BLaER1 (cell line): ENCODE measurements at regions not wholly inside any gene's neighbourhood (a gene's known extent, or its start where the extent isn't known, plus 50 kb on each side); places are given as distances from the start of the nearest gene placed in this dataset.

Experiments
- H3K27ac ChIP-seq: shearing (Covaris generic); formaldehyde crosslinking; 2 replicates; pipeline ENCODE4 v1.8.1; 2022
- H3K27me3 ChIP-seq: shearing (Covaris generic); formaldehyde crosslinking; 2 replicates; pipeline ENCODE4 v1.8.1; 2022
- H3K36me3 ChIP-seq: shearing (Covaris generic); formaldehyde crosslinking; 2 replicates; pipeline ENCODE4 v1.8.1; 2022
- H3K4me1 ChIP-seq: shearing (Covaris generic); formaldehyde crosslinking; 2 replicates; pipeline ENCODE4 v1.8.1; 2022
- H3K4me2 ChIP-seq: shearing (Covaris generic); formaldehyde crosslinking; 2 replicates; pipeline ENCODE4 v1.8.1; 2022
- H3K4me3 ChIP-seq: shearing (Covaris generic); formaldehyde crosslinking; 2 replicates; pipeline ENCODE4 v1.8.1; 2022
- H3K9ac ChIP-seq: shearing (Covaris generic); formaldehyde crosslinking; 2 replicates; pipeline ENCODE4 v1.8.1; 2022
- H3K9me3 ChIP-seq: shearing (Covaris generic); formaldehyde crosslinking; 2 replicates; pipeline ENCODE4 v1.8.1; 2022
- H4K20me1 ChIP-seq: shearing (Covaris generic); formaldehyde crosslinking; 2 replicates; pipeline ENCODE4 v1.8.1; 2022
- Cebpa-rat ChIP-seq: shearing (Covaris generic); IDR thresholded peaks from 2 replicates; pipeline ENCODE4 v1.8.1; 2022

- no peak overlapping the region for H3K9ac ChIP-seq
- H3K9me3 ChIP-seq, result no peaks in the 10 kb centered on the region
- H3K36me3 ChIP-seq, result no peaks in the 10 kb centered on the region
- no peak overlapping the region for H3K4me3 ChIP-seq
- no peaks in the 10 kb centered on the region for H3K27me3 ChIP-seq
- no peak for TF ChIP-seq Cebpa-rat
- no peaks in the 10 kb centered on the region for H3K4me1 ChIP-seq
- no peaks in the 10 kb centered on the region for H4K20me1 ChIP-seq
- no peak overlapping the region for H3K27ac ChIP-seq
- no peak overlapping the region for H3K4me2 ChIP-seq
Measured at GRCh38 chr1:163896001-163896400, 574.2 kb downstream of the NUF2 start.

- Histone ChIP-seq H3K9me3 (peaks cover 3% of the 10 kb centered on the region; the same call in 1 of the 2 replicates), H3K4me3 (no peak overlapping the region), H4K20me1 (no peaks in the 10 kb centered on the region), H3K27me3 (no peaks in the 10 kb centered on the region), H3K9ac (no peak overlapping the region), H3K4me2 (no peak overlapping the region), H3K4me1 (no peaks in the 10 kb centered on the region), H3K27ac (no peak overlapping the region), H3K36me3 (no peaks in the 10 kb centered on the region)
- TF ChIP-seq Cebpa-rat, result no peak
Measured at GRCh38 chr1:163897412-163898155, 575.8 kb downstream of the NUF2 start.

- Histone ChIP-seq H3K27ac (no peak overlapping the region), H3K4me3 (no peak overlapping the region), H3K4me2 (no peak overlapping the region), H4K20me1 (no peaks in the 10 kb centered on the region), H3K4me1 (no peaks in the 10 kb centered on the region), H3K9me3 (peaks cover 17% of the 10 kb centered on the region), H3K36me3 (no peaks in the 10 kb centered on the region), H3K27me3 (no peaks in the 10 kb centered on the region), H3K9ac (no peak overlapping the region)
- no peak for TF ChIP-seq Cebpa-rat
Measured at GRCh38 chr1:163906283-163906682, 584.5 kb downstream of the NUF2 start.

GRCh38 chr1:163912170-163912884 lies 590.6 kb downstream of the NUF2 start:
- H3K27me3 ChIP-seq, result no peaks in the 10 kb centered on the region

GRCh38 chr1:163914785-163915413 lies 593.1 kb downstream of the NUF2 start:
- Histone ChIP-seq H3K27me3 (no peaks in the 10 kb centered on the region), H3K9ac (no peak overlapping the region), H3K4me3 (no peak overlapping the region), H3K9me3 (no peaks in the 10 kb centered on the region), H3K27ac (no peak overlapping the region), H3K4me2 (peak overlapping the region; percentile 60), H4K20me1 (no peaks in the 10 kb centered on the region), H3K36me3 (no peaks in the 10 kb centered on the region), H3K4me1 (peaks cover 14% of the 10 kb centered on the region)
- no peak for TF ChIP-seq Cebpa-rat

More at GRCh38 chr1:163912170-163912884, 590.6 kb downstream of the NUF2 start:
- Histone ChIP-seq H3K4me1 (peaks cover 14% of the 10 kb centered on the region), H3K9ac (no peak overlapping the region), H3K36me3 (no peaks in the 10 kb centered on the region), H3K4me2 (no peak overlapping the region), H3K9me3 (peaks cover 10% of the 10 kb centered on the region), H3K4me3 (no peak overlapping the region), H4K20me1 (no peaks in the 10 kb centered on the region), H3K27ac (no peak overlapping the region)
- TF ChIP-seq Cebpa-rat, result no peak

- Histone ChIP-seq H3K36me3 (no peaks in the 10 kb centered on the region), H4K20me1 (no peaks in the 10 kb centered on the region), H3K9me3 (no peaks in the 10 kb centered on the region), H3K4me3 (peak overlapping the region; percentile 38; the same call in 1 of the 2 replicates), H3K27me3 (no peaks in the 10 kb centered on the region), H3K4me2 (peak overlapping the region; percentile 77), H3K4me1 (peaks cover 22% of the 10 kb centered on the region), H3K9ac (no peak overlapping the region), H3K27ac (peak overlapping the region; percentile 24; the same call in 1 of the 2 replicates)
- no peak for TF ChIP-seq Cebpa-rat
Measured at GRCh38 chr1:163922743-163923201, 601.0 kb downstream of the NUF2 start.

- Histone ChIP-seq H3K9ac (no peak overlapping the region), H3K4me2 (peak overlapping the region; percentile 77; the same call in 1 of the 2 replicates), H3K4me1 (peaks cover 28% of the 10 kb centered on the region), H3K9me3 (no peaks in the 10 kb centered on the region), H3K27me3 (no peaks in the 10 kb centered on the region), H3K4me3 (no peak overlapping the region), H3K27ac (no peak overlapping the region), H3K36me3 (no peaks in the 10 kb centered on the region), H4K20me1 (no peaks in the 10 kb centered on the region)
- TF ChIP-seq Cebpa-rat, result no peak
Measured at GRCh38 chr1:163924041-163924440, 602.3 kb downstream of the NUF2 start.

GRCh38 chr1:163927493-163927892 lies 605.7 kb downstream of the NUF2 start:
- Histone ChIP-seq H3K36me3 (no peaks in the 10 kb centered on the region), H4K20me1 (no peaks in the 10 kb centered on the region), H3K4me3 (no peak overlapping the region), H3K27ac (no peak overlapping the region), H3K4me1 (peaks cover 24% of the 10 kb centered on the region), H3K27me3 (no peaks in the 10 kb centered on the region), H3K4me2 (no peak overlapping the region), H3K9me3 (no peaks in the 10 kb centered on the region), H3K9ac (no peak overlapping the region)
- no peak for TF ChIP-seq Cebpa-rat

- H3K4me3 ChIP-seq, result no peak overlapping the region
- H3K36me3 ChIP-seq, result no peaks in the 10 kb centered on the region
- no peak overlapping the region for H3K4me2 ChIP-seq
- H3K27ac ChIP-seq, result no peak overlapping the region
- no peaks in the 10 kb centered on the region for H3K9me3 ChIP-seq
- no peaks in the 10 kb centered on the region for H3K27me3 ChIP-seq
- peaks cover 18% of the 10 kb centered on the region for H3K4me1 ChIP-seq
- TF ChIP-seq Cebpa-rat, result no peak
- no peaks in the 10 kb centered on the region for H4K20me1 ChIP-seq
- H3K9ac ChIP-seq, result no peak overlapping the region
Measured at GRCh38 chr1:163928069-163928468, 606.3 kb downstream of the NUF2 start.

- Histone ChIP-seq H3K4me3 (no peak overlapping the region), H3K36me3 (no peaks in the 10 kb centered on the region), H3K9ac (no peak overlapping the region), H4K20me1 (no peaks in the 10 kb centered on the region), H3K4me1 (peaks cover 12% of the 10 kb centered on the region), H3K27ac (no peak overlapping the region), H3K9me3 (no peaks in the 10 kb centered on the region), H3K27me3 (no peaks in the 10 kb centered on the region), H3K4me2 (no peak overlapping the region)
- TF ChIP-seq Cebpa-rat, result no peak
Measured at GRCh38 chr1:163928651-163929050, 606.9 kb downstream of the NUF2 start.
